ENCODE measurements at regions not wholly inside any gene's neighbourhood (a gene's known extent, or its start where the extent isn't known, plus 50 kb on each side); places are given as distances from the start of the nearest gene placed in this dataset.

- no peaks in the 10 kb centered on the region for H3K4me1 ChIP-seq (ENCODE audit: insufficient read depth, poor library complexity, severe bottlenecking)
- H3K36me3 ChIP-seq (ENCODE audit: low read depth), result no peaks in the 10 kb centered on the region
- no peak for DNase-seq (ENCODE audit: low spot score)
- no peaks in the 10 kb centered on the region for H3K27me3 ChIP-seq (ENCODE audit: insufficient read depth, poor library complexity, severe bottlenecking)
- H3K9me3 ChIP-seq (ENCODE audit: severe bottlenecking), result no peaks in the 10 kb centered on the region
- H3K4me3 ChIP-seq (ENCODE audit: severe bottlenecking), result no peak overlapping the region
- no peak for ATAC-seq (ENCODE audit: low read depth)
- no peak overlapping the region for H3K27ac ChIP-seq (ENCODE audit: poor library complexity, severe bottlenecking)
- TF ChIP-seq CTCF (IDR thresholded peaks at IDR 0.05; ENCODE audit: poor library complexity, severe bottlenecking), result no peak
Measured at GRCh38 chr2:194564422-194564821, 1092.6 kb upstream of the SLC39A10 start.

GRCh38 chr2:194562329-194562728 is 1094.7 kb upstream of the SLC39A10 start:
- Histone ChIP-seq H3K4me3 (ENCODE audit: severe bottlenecking) (no peak overlapping the region), H3K27me3 (ENCODE audit: insufficient read depth, poor library complexity, severe bottlenecking) (no peaks in the 10 kb centered on the region), H3K27ac (ENCODE audit: poor library complexity, severe bottlenecking) (no peak overlapping the region), H3K36me3 (ENCODE audit: low read depth) (no peaks in the 10 kb centered on the region), H3K4me1 (ENCODE audit: insufficient read depth, poor library complexity, severe bottlenecking) (no peaks in the 10 kb centered on the region), H3K9me3 (ENCODE audit: severe bottlenecking) (no peaks in the 10 kb centered on the region)
- TF ChIP-seq CTCF (IDR thresholded peaks at IDR 0.05; ENCODE audit: poor library complexity, severe bottlenecking), result no peak
- no peak for ATAC-seq (ENCODE audit: low read depth)
- DNase-seq (ENCODE audit: low spot score), result no peak

- Histone ChIP-seq H3K4me1 (ENCODE audit: insufficient read depth, poor library complexity, severe bottlenecking) (no peaks in the 10 kb centered on the region), H3K36me3 (ENCODE audit: low read depth) (no peaks in the 10 kb centered on the region), H3K27ac (ENCODE audit: poor library complexity, severe bottlenecking) (no peak overlapping the region), H3K27me3 (ENCODE audit: insufficient read depth, poor library complexity, severe bottlenecking) (no peaks in the 10 kb centered on the region), H3K9me3 (ENCODE audit: severe bottlenecking) (no peaks in the 10 kb centered on the region), H3K4me3 (ENCODE audit: severe bottlenecking) (no peak overlapping the region)
- ATAC-seq (ENCODE audit: low read depth), result no peak
- no peak for TF ChIP-seq CTCF (IDR thresholded peaks at IDR 0.05; ENCODE audit: poor library complexity, severe bottlenecking)
- no peak for DNase-seq (ENCODE audit: low spot score)
Measured at GRCh38 chr2:194559964-194560363, 1097.1 kb upstream of the SLC39A10 start.

GRCh38 chr2:194559523-194559922 is 1097.5 kb upstream of the SLC39A10 start:
- H3K4me1 ChIP-seq (ENCODE audit: insufficient read depth, poor library complexity, severe bottlenecking), result no peaks in the 10 kb centered on the region
- H3K27me3 ChIP-seq (ENCODE audit: insufficient read depth, poor library complexity, severe bottlenecking), result no peaks in the 10 kb centered on the region
- DNase-seq (ENCODE audit: low spot score) (no peak), ATAC-seq (ENCODE audit: low read depth) (no peak)
- no peaks in the 10 kb centered on the region for H3K9me3 ChIP-seq (ENCODE audit: severe bottlenecking)
- no peak for TF ChIP-seq CTCF (IDR thresholded peaks at IDR 0.05; ENCODE audit: poor library complexity, severe bottlenecking)
- no peak overlapping the region for H3K27ac ChIP-seq (ENCODE audit: poor library complexity, severe bottlenecking)
- no peaks in the 10 kb centered on the region for H3K36me3 ChIP-seq (ENCODE audit: low read depth)
- H3K4me3 ChIP-seq (ENCODE audit: severe bottlenecking), result no peak overlapping the region

GRCh38 chr2:194557993-194558392 is 1099.0 kb upstream of the SLC39A10 start:
- no peak for TF ChIP-seq CTCF (IDR thresholded peaks at IDR 0.05; ENCODE audit: poor library complexity, severe bottlenecking)
- Histone ChIP-seq H3K4me1 (ENCODE audit: insufficient read depth, poor library complexity, severe bottlenecking) (no peaks in the 10 kb centered on the region), H3K27me3 (ENCODE audit: insufficient read depth, poor library complexity, severe bottlenecking) (no peaks in the 10 kb centered on the region), H3K36me3 (ENCODE audit: low read depth) (no peaks in the 10 kb centered on the region), H3K27ac (ENCODE audit: poor library complexity, severe bottlenecking) (no peak overlapping the region), H3K9me3 (ENCODE audit: severe bottlenecking) (no peaks in the 10 kb centered on the region), H3K4me3 (ENCODE audit: severe bottlenecking) (no peak overlapping the region)
- ATAC-seq (ENCODE audit: low read depth) (no peak), DNase-seq (ENCODE audit: low spot score) (no peak)
